Prostate gland (tissue), 2 donors: ENCODE measurements at regions not wholly inside any gene's neighbourhood (a gene's known extent, or its start where the extent isn't known, plus 50 kb on each side); places are given as distances from the start of the nearest gene placed in this dataset.

ENCODE experiments used
- DNase-seq: peaks from one replicate; pipeline ENCODE4 v3.0.0-alpha.2; 2019; ENCODE audit warnings: low spot score
- H3K27ac ChIP-seq, 2 donors: fragments of 200-600 bp; sonication (generic); 2 replicates each; pipeline ENCODE4 v1.5.1; 2017 to 2019
- H3K27me3 ChIP-seq: fragments of 200-600 bp; sonication (generic); replicated peaks from 2 replicates; pipeline ENCODE4 v1.5.1; 2019; ENCODE audit not compliant: insufficient read depth
- H3K36me3 ChIP-seq, 2 donors: fragments of 200-600 bp; sonication (generic); 1 replicate in 1 of 2; 2 replicates in 1 of 2; pipeline versions ENCODE4 v1.5.1 to v1.8.1; 2017 to 2019
- H3K4me1 ChIP-seq: fragments of 200-600 bp; sonication (generic); replicated peaks from 2 replicates; pipeline ENCODE4 v1.5.1; 2019
- H3K4me3 ChIP-seq, 2 donors: fragments of 200-600 bp; sonication (generic); 2 replicates each; pipeline ENCODE4 v1.5.1; 2017 to 2019
- H3K9me3 ChIP-seq: fragments of 200-600 bp; sonication (generic); 2 replicates; pipeline ENCODE4 v1.5.1; 2017
- CTCF ChIP-seq, 4 experiments: fragments of 200-600 bp in 2 of 4; fragments of 450-650 bp in 2 of 4; sonication (generic) in 2 of 4; IDR thresholded peaks; 1 replicate in 3 of 4; 2 replicates in 1 of 4; pipeline ENCODE4 v1.5.1; 2016 to 2019; ENCODE audit warnings: antibody characterized with exemption in 4 of 4, mild to moderate bottlenecking in 2 of 4, moderate library complexity in 2 of 4
- POLR2A ChIP-seq: fragments of 450-650 bp; IDR thresholded peaks from one replicate; pipeline ENCODE4 v1.6.1; 2016; ENCODE audit warnings: antibody characterized with exemption, mild to moderate bottlenecking
- POLR2AphosphoS5 ChIP-seq: sonication (generic); formaldehyde crosslinking; IDR thresholded peaks from one replicate; pipeline ENCODE4 v1.6.1; 2017; ENCODE audit warnings: antibody characterized with exemption
- WGBS: methylation state at CpG from one replicate; pipeline ENCODE4 v1.1.5; 2018; 5-methylcytosine and 5-hydroxymethylcytosine counted together
- intact Hi-C: fragments of 100-400 bp; cut with DNase I; formaldehyde crosslinking; loops from one replicate; pipeline ENCODE4 v1.14.2; 2022

DNA sequence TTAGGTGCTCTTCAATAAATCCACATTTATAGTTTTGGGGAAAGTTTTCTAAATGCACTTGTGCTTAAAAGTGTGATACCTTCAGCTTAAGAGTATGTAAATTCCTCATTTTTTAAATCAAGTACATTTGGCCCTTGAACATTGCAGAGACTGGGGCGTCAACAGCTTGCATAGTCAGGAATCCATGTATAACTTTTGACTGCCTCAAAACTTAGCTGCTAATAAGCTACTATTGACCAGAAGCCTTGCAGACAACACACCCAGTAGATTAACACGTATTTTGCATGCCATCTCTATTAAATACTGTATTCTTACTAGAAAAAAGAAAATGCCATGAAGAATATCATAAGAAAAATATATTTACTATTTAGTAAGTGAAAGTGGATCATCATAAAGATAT, 1211.8 kb upstream of the ALCAM start:
- H3K4me1 ChIP-seq: no peaks in the 10 kb centered on the region
- no peak overlapping the region for H3K27ac ChIP-seq
- TF ChIP-seq POLR2A: no peak
- no peak for TF ChIP-seq POLR2AphosphoS5
- no peak for TF ChIP-seq CTCF (IDR thresholded peaks at IDR 0.05)
- H3K36me3 ChIP-seq: no peaks in the 10 kb centered on the region
- DNase-seq: no peak
- H3K9me3 ChIP-seq: no peaks in the 10 kb centered on the region
- H3K27me3 ChIP-seq: no peaks in the 10 kb centered on the region
- no peak overlapping the region for H3K4me3 ChIP-seq
- intact Hi-C loops: no loop called here
- 47% methylated on average over 2 of the region's 2 CpGs for WGBS

DNA sequence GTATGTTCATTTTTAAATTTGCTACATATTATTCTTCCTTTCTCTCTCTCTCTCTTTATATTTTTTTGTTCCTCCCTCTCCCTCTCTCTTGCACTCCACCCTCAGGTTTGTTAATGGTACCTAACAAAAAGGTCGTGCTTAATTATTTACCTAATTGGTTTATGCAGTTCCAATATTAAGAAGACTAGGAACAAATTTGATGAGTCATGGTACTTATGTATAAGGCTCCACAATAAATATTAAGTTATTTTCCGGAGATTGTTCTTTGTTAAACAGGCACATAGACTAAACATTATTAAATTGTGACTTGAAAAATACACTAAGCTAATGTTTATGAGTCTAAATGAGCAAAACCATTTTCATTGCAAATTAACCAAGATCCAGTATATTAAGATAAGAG, 1200.8 kb upstream of the ALCAM start:
- Histone ChIP-seq H3K27ac (no peak overlapping the region), H3K4me1 (no peaks in the 10 kb centered on the region), H3K9me3 (no peaks in the 10 kb centered on the region), H3K4me3 (no peak overlapping the region), H3K27me3 (no peaks in the 10 kb centered on the region), H3K36me3 (no peaks in the 10 kb centered on the region)
- TF ChIP-seq POLR2A: no peak
- TF ChIP-seq POLR2AphosphoS5: no peak
- no peak for TF ChIP-seq CTCF (IDR thresholded peaks at IDR 0.05)
- 89% methylated on average over 2 of the region's 2 CpGs for WGBS
- intact Hi-C loops: no loop called here
- DNase-seq: no peak

DNA sequence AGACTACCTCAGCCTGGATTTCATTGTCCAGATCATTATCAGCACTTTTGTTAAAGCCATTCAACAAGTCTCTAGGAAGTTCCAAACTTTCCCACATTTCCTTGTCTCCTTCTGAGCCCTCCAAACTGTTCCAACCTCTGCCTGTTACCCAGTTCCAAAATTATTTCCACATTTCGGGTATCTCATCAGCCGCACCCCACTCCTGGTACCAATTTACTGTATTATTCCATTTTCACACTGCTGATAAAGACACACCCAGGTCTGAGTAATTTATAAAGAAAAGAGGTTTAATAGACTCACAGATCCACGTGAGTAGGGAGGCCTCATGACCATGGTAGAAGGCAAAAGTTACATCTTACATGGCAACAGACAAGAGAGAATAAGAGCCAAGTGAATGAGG, 1198.3 kb upstream of the ALCAM start:
- 91% methylated on average over 3 of the region's 3 CpGs for WGBS
- Histone ChIP-seq H3K27ac (no peak overlapping the region), H3K4me1 (no peaks in the 10 kb centered on the region), H3K27me3 (no peaks in the 10 kb centered on the region), H3K36me3 (no peaks in the 10 kb centered on the region), H3K9me3 (no peaks in the 10 kb centered on the region), H3K4me3 (no peak overlapping the region)
- TF ChIP-seq POLR2A: no peak
- no peak for TF ChIP-seq POLR2AphosphoS5
- intact Hi-C loops: no loop called here
- no peak for DNase-seq

DNA sequence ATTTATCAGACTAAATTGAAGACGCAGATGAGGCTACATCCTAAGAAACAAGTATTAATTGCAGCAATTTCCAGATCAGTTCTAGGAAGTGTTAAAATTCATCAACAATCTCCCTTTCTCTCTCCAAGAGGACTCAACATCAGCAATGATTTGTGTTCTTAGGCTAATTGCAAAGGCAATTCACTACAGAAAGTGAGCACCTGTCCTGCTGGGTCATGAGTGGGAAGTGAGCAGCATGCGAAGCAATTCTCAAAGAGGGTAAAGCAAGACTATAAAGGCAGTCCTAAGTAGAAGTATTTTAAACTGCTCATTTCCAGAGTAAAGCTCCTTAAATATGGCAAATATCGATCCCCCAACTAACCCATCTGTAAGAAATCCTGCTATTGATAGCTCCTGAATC, 1191.0 kb upstream of the ALCAM start:
- DNase-seq: no peak
- Histone ChIP-seq H3K4me3 (no peak overlapping the region), H3K4me1 (no peaks in the 10 kb centered on the region), H3K36me3 (no peaks in the 10 kb centered on the region), H3K9me3 (no peaks in the 10 kb centered on the region), H3K27ac (no peak overlapping the region), H3K27me3 (no peaks in the 10 kb centered on the region)
- 86% methylated on average over 3 of the region's 3 CpGs for WGBS
- intact Hi-C loops: no loop called here
- no peak for TF ChIP-seq POLR2AphosphoS5
- TF ChIP-seq POLR2A: no peak
- no peak for TF ChIP-seq CTCF (IDR thresholded peaks at IDR 0.05)

GRCh38 chr3:104176706-104177105, 1190.0 kb upstream of the ALCAM start:
- intact Hi-C loops: no loop called here
- no peaks in the 10 kb centered on the region for H3K4me1 ChIP-seq
- no peak overlapping the region for H3K4me3 ChIP-seq
- WGBS: 81% methylated on average over 1 of the region's 1 CpG
- H3K36me3 ChIP-seq: no peaks in the 10 kb centered on the region
- H3K27ac ChIP-seq: no peak overlapping the region
- H3K27me3 ChIP-seq: no peaks in the 10 kb centered on the region
- TF ChIP-seq POLR2AphosphoS5 (no peak), CTCF (IDR thresholded peaks at IDR 0.05) (no peak), POLR2A (no peak)
- no peaks in the 10 kb centered on the region for H3K9me3 ChIP-seq
- no peak for DNase-seq
